WTC11 (cell line): ENCODE measurements at regions not wholly inside any gene's neighbourhood (a gene's known extent, or its start where the extent isn't known, plus 50 kb on each side); places are given as distances from the start of the nearest gene placed in this dataset.
"Not testable (repeated sequence)": the region's sequence is repeated elsewhere in the genome, so short reads cannot be mapped to it uniquely, and the experiment has no call there.

Experiments used
- ATAC-seq: fragments of 200-7000 bp; cut with Tn5 transposase; 2 replicates; pipeline ENCODE4 v1.10.0; 2021; ENCODE audit warnings: mild to moderate bottlenecking, moderate library complexity
- CTCF ChIA-PET: fragments of 300-600 bp; sonication (Branson Sonifier 250); formaldehyde crosslinking; loops from one replicate; lab custom pipeline; 2021; ENCODE audit warnings: antibody characterized with exemption; lab: Charles Lee
- POLR2A ChIA-PET: fragments of 350-600 bp; sonication (Branson Sonifier 250); formaldehyde crosslinking; loops from one replicate; lab custom pipeline; 2021; ENCODE audit warnings: antibody characterized with exemption; lab: Charles Lee
- DNase-seq: peaks from one replicate; pipeline ENCODE4 v3.0.0; 2021; ENCODE audit warnings: low spot score
- H3K27ac Mint-ChIP-seq: 2 replicates; pipeline ENCODE4 v1.8.0; 2021; ENCODE audit warnings: mixed read lengths
- H3K27me3 Mint-ChIP-seq: 2 replicates; pipeline ENCODE4 v1.8.0; 2021; ENCODE audit warnings: low read depth, mild to moderate bottlenecking, moderate library complexity, mixed read lengths
- H3K36me3 Mint-ChIP-seq: 2 replicates; pipeline ENCODE4 v1.8.0; 2021; ENCODE audit warnings: mixed read lengths
- H3K4me1 Mint-ChIP-seq: 2 replicates; pipeline ENCODE4 v1.8.0; 2022; ENCODE audit warnings: mixed read lengths
- H3K4me3 Mint-ChIP-seq: 2 replicates; pipeline ENCODE4 v1.8.0; 2021; ENCODE audit warnings: mild to moderate bottlenecking, moderate library complexity, mixed read lengths
- H3K9me3 Mint-ChIP-seq: 2 replicates; pipeline ENCODE4 v1.8.0; 2021; ENCODE audit warnings: mixed read lengths
- ELF4 ChIP-seq: sonication (generic); formaldehyde crosslinking; IDR thresholded peaks from 2 replicates; pipeline ENCODE4 v1.8.1; 2022; ENCODE audit warnings: low read depth, mild to moderate bottlenecking, moderate library complexity, missing genetic modification reagents
- FOXJ3 ChIP-seq: sonication (generic); formaldehyde crosslinking; IDR thresholded peaks from 2 replicates; pipeline ENCODE4 v1.9.0; 2021; ENCODE audit warnings: missing genetic modification reagents, mild to moderate bottlenecking, borderline replicate concordance
- GRHL2 ChIP-seq: fragments of 250-450 bp; sonication (Bioruptor Pico); IDR thresholded peaks from 2 replicates; pipeline ENCODE4 v1.8.0; 2022; ENCODE audit warnings: mild to moderate bottlenecking, moderate library complexity; ENCODE audit not compliant: insufficient replicate concordance, severe bottlenecking
- NFYB ChIP-seq: sonication (generic); formaldehyde crosslinking; conservative IDR thresholded peaks from 2 replicates; pipeline ENCODE4 v1.8.0; 2022; ENCODE audit warnings: low read depth, missing genetic modification reagents
- NR1H2 ChIP-seq: sonication (generic); formaldehyde crosslinking; IDR thresholded peaks from 2 replicates; pipeline ENCODE4 v1.9.0; 2021; ENCODE audit warnings: mild to moderate bottlenecking, moderate library complexity, missing genetic modification reagents
- SMAD3 ChIP-seq: sonication (generic); formaldehyde crosslinking; IDR thresholded peaks from 2 replicates; pipeline ENCODE4 v1.8.0; 2022; ENCODE audit warnings: missing genetic modification reagents, mild to moderate bottlenecking, borderline replicate concordance
- ZNF317 ChIP-seq: sonication (generic); formaldehyde crosslinking; IDR thresholded peaks from 2 replicates; pipeline ENCODE4 v1.8.1; 2023; ENCODE audit warnings: low read depth, mild to moderate bottlenecking, moderate library complexity, missing genetic modification reagents, borderline replicate concordance
- TF ChIP-seq, protein P1 (sequence below): sonication (generic); formaldehyde crosslinking; conservative IDR thresholded peaks from 2 replicates; pipeline ENCODE4 v1.8.1; 2022; ENCODE audit warnings: mild to moderate bottlenecking, missing genetic modification reagents
- TF ChIP-seq, protein P2 (sequence below): fragments of 250-450 bp; sonication (Bioruptor Pico); IDR thresholded peaks from 2 replicates; pipeline ENCODE4 v1.9.0; 2021; ENCODE audit warnings: mild to moderate bottlenecking, borderline replicate concordance
- TF ChIP-seq, protein P3 (sequence below): sonication (generic); formaldehyde crosslinking; IDR thresholded peaks from 2 replicates; pipeline ENCODE4 v1.8.1; 2023; ENCODE audit warnings: mild to moderate bottlenecking, missing genetic modification reagents, borderline replicate concordance
- TF ChIP-seq, protein P4 (sequence below): sonication (generic); formaldehyde crosslinking; IDR thresholded peaks from 2 replicates; pipeline ENCODE4 v1.8.1; 2023; ENCODE audit warnings: mild to moderate bottlenecking, moderate library complexity, missing genetic modification reagents
- TF ChIP-seq, protein P5 (sequence below): sonication (generic); formaldehyde crosslinking; IDR thresholded peaks from 2 replicates; pipeline ENCODE4 v1.8.0; 2022; ENCODE audit warnings: mild to moderate bottlenecking, missing genetic modification reagents
- TF ChIP-seq, protein P6 (sequence below): sonication (generic); formaldehyde crosslinking; IDR thresholded peaks from 2 replicates; pipeline ENCODE4 v1.8.0; 2023; ENCODE audit warnings: missing genetic modification reagents
- TF ChIP-seq, protein P7 (sequence below): sonication (generic); formaldehyde crosslinking; IDR thresholded peaks from 2 replicates; pipeline ENCODE4 v1.8.1; 2023; ENCODE audit warnings: mild to moderate bottlenecking, missing genetic modification reagents, moderate library complexity
- TF ChIP-seq, protein P8 (sequence below): sonication (generic); formaldehyde crosslinking; IDR thresholded peaks from 2 replicates; pipeline ENCODE4 v1.8.1; 2022; ENCODE audit warnings: low read depth, missing genetic modification reagents, borderline replicate concordance
- TF ChIP-seq, protein P9 (sequence below): sonication (generic); formaldehyde crosslinking; IDR thresholded peaks from 2 replicates; pipeline ENCODE4 v1.8.0; 2022; ENCODE audit warnings: mild to moderate bottlenecking, missing genetic modification reagents

DNA sequence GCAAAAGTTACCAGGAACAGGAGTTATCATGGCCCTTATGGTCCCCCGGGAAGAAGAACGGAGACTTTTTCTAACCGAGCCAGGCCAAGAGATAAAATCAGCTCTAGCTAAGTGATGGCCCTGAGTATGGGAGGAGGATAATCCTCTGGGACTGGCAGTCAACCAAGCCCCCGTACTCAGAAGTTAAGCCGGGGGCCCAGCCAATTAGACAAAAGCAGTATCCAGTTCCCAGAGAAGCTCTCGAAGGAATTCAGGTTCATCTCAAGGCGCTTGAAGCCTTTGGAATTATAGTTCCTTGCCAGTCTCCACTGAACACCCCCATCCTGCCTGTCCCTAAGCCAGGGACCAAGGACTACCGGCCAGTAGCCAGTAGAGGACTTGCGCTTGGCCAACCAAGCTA lies 365.3 kb upstream of the TCF4 start:
- no peak for ATAC-seq
- no peak for DNase-seq
- CTCF ChIA-PET: no interaction called here
- peaks cover 24% of the 10 kb centered on the region for H3K9me3 Mint-ChIP-seq
- peaks cover 15% of the 10 kb centered on the region for H3K27me3 Mint-ChIP-seq
- H3K36me3 Mint-ChIP-seq: peaks cover 8% of the 10 kb centered on the region; the same call in 1 of the 2 replicates
- TF ChIP-seq, protein P1, sequence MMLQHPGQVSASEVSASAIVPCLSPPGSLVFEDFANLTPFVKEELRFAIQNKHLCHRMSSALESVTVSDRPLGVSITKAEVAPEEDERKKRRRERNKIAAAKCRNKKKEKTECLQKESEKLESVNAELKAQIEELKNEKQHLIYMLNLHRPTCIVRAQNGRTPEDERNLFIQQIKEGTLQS (CRISPR knock-in tag): no peak
- TF ChIP-seq, protein P2, sequence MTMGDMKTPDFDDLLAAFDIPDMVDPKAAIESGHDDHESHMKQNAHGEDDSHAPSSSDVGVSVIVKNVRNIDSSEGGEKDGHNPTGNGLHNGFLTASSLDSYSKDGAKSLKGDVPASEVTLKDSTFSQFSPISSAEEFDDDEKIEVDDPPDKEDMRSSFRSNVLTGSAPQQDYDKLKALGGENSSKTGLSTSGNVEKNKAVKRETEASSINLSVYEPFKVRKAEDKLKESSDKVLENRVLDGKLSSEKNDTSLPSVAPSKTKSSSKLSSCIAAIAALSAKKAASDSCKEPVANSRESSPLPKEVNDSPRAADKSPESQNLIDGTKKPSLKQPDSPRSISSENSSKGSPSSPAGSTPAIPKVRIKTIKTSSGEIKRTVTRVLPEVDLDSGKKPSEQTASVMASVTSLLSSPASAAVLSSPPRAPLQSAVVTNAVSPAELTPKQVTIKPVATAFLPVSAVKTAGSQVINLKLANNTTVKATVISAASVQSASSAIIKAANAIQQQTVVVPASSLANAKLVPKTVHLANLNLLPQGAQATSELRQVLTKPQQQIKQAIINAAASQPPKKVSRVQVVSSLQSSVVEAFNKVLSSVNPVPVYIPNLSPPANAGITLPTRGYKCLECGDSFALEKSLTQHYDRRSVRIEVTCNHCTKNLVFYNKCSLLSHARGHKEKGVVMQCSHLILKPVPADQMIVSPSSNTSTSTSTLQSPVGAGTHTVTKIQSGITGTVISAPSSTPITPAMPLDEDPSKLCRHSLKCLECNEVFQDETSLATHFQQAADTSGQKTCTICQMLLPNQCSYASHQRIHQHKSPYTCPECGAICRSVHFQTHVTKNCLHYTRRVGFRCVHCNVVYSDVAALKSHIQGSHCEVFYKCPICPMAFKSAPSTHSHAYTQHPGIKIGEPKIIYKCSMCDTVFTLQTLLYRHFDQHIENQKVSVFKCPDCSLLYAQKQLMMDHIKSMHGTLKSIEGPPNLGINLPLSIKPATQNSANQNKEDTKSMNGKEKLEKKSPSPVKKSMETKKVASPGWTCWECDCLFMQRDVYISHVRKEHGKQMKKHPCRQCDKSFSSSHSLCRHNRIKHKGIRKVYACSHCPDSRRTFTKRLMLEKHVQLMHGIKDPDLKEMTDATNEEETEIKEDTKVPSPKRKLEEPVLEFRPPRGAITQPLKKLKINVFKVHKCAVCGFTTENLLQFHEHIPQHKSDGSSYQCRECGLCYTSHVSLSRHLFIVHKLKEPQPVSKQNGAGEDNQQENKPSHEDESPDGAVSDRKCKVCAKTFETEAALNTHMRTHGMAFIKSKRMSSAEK (CRISPR knock-in tag): no peak
- TF ChIP-seq, protein P3, sequence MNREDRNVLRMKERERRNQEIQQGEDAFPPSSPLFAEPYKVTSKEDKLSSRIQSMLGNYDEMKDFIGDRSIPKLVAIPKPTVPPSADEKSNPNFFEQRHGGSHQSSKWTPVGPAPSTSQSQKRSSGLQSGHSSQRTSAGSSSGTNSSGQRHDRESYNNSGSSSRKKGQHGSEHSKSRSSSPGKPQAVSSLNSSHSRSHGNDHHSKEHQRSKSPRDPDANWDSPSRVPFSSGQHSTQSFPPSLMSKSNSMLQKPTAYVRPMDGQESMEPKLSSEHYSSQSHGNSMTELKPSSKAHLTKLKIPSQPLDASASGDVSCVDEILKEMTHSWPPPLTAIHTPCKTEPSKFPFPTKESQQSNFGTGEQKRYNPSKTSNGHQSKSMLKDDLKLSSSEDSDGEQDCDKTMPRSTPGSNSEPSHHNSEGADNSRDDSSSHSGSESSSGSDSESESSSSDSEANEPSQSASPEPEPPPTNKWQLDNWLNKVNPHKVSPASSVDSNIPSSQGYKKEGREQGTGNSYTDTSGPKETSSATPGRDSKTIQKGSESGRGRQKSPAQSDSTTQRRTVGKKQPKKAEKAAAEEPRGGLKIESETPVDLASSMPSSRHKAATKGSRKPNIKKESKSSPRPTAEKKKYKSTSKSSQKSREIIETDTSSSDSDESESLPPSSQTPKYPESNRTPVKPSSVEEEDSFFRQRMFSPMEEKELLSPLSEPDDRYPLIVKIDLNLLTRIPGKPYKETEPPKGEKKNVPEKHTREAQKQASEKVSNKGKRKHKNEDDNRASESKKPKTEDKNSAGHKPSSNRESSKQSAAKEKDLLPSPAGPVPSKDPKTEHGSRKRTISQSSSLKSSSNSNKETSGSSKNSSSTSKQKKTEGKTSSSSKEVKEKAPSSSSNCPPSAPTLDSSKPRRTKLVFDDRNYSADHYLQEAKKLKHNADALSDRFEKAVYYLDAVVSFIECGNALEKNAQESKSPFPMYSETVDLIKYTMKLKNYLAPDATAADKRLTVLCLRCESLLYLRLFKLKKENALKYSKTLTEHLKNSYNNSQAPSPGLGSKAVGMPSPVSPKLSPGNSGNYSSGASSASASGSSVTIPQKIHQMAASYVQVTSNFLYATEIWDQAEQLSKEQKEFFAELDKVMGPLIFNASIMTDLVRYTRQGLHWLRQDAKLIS (CRISPR knock-in tag): no peak
- no peak for TF ChIP-seq GRHL2 (CRISPR knock-in tag)
- TF ChIP-seq, protein P4, sequence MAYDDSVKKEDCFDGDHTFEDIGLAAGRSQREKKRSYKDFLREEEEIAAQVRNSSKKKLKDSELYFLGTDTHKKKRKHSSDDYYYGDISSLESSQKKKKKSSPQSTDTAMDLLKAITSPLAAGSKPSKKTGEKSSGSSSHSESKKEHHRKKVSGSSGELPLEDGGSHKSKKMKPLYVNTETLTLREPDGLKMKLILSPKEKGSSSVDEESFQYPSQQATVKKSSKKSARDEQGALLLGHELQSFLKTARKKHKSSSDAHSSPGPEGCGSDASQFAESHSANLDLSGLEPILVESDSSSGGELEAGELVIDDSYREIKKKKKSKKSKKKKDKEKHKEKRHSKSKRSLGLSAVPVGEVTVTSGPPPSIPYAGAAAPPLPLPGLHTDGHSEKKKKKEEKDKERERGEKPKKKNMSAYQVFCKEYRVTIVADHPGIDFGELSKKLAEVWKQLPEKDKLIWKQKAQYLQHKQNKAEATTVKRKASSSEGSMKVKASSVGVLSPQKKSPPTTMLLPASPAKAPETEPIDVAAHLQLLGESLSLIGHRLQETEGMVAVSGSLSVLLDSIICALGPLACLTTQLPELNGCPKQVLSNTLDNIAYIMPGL (CRISPR knock-in tag): no peak
- TF ChIP-seq, protein P5, sequence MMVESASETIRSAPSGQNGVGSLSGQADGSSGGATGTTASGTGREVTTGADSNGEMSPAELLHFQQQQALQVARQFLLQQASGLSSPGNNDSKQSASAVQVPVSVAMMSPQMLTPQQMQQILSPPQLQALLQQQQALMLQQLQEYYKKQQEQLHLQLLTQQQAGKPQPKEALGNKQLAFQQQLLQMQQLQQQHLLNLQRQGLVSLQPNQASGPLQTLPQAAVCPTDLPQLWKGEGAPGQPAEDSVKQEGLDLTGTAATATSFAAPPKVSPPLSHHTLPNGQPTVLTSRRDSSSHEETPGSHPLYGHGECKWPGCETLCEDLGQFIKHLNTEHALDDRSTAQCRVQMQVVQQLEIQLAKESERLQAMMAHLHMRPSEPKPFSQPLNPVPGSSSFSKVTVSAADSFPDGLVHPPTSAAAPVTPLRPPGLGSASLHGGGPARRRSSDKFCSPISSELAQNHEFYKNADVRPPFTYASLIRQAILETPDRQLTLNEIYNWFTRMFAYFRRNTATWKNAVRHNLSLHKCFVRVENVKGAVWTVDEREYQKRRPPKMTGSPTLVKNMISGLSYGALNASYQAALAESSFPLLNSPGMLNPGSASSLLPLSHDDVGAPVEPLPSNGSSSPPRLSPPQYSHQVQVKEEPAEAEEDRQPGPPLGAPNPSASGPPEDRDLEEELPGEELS (CRISPR knock-in tag): no peak
- no peak for TF ChIP-seq NFYB (CRISPR knock-in tag)
- no peak for TF ChIP-seq SMAD3 (CRISPR knock-in tag)
- TF ChIP-seq, protein P6, sequence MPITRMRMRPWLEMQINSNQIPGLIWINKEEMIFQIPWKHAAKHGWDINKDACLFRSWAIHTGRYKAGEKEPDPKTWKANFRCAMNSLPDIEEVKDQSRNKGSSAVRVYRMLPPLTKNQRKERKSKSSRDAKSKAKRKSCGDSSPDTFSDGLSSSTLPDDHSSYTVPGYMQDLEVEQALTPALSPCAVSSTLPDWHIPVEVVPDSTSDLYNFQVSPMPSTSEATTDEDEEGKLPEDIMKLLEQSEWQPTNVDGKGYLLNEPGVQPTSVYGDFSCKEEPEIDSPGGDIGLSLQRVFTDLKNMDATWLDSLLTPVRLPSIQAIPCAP (CRISPR knock-in tag): no peak
- TF ChIP-seq, protein P7, sequence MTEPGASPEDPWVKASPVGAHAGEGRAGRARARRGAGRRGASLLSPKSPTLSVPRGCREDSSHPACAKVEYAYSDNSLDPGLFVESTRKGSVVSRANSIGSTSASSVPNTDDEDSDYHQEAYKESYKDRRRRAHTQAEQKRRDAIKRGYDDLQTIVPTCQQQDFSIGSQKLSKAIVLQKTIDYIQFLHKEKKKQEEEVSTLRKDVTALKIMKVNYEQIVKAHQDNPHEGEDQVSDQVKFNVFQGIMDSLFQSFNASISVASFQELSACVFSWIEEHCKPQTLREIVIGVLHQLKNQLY: no peak
- no peak for TF ChIP-seq FOXJ3 (CRISPR knock-in tag)
- TF ChIP-seq, protein P8, sequence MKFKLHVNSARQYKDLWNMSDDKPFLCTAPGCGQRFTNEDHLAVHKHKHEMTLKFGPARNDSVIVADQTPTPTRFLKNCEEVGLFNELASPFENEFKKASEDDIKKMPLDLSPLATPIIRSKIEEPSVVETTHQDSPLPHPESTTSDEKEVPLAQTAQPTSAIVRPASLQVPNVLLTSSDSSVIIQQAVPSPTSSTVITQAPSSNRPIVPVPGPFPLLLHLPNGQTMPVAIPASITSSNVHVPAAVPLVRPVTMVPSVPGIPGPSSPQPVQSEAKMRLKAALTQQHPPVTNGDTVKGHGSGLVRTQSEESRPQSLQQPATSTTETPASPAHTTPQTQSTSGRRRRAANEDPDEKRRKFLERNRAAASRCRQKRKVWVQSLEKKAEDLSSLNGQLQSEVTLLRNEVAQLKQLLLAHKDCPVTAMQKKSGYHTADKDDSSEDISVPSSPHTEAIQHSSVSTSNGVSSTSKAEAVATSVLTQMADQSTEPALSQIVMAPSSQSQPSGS (CRISPR knock-in tag): no peak
- TF ChIP-seq, protein P9, sequence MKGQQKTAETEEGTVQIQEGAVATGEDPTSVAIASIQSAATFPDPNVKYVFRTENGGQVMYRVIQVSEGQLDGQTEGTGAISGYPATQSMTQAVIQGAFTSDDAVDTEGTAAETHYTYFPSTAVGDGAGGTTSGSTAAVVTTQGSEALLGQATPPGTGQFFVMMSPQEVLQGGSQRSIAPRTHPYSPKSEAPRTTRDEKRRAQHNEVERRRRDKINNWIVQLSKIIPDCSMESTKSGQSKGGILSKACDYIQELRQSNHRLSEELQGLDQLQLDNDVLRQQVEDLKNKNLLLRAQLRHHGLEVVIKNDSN (CRISPR knock-in tag): no peak
- no peak for TF ChIP-seq ZNF317
- no peak for TF ChIP-seq NR1H2 (CRISPR knock-in tag)
- no peak for TF ChIP-seq ELF4 (CRISPR knock-in tag)
- TF ChIP-seq, all 79 proteins: peak for 0
- Mint-ChIP-seq H3K27ac (no peak overlapping the region), H3K4me1 (peaks cover 22% of the 10 kb centered on the region), H3K4me3 (no peak overlapping the region)
- POLR2A ChIA-PET: no interaction called here

DNA sequence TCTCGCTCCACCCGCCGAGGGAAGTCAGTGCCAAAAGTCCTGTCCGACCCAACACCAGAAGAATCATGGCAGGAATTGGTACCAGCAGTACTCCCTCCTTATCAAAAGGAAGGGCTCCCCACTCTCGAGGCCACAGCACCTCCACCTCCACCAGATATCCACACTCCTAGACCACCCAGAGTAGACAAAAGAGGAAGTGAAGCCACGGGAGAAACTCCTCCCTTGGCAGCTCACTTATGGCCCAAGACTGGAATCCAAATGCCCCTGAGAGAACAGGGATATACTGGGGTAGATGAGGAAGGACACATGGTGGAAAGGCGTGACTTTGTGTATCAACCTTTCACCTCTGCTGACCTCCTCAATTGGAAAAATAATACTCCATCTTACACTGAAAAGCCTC lies 363.7 kb upstream of the TCF4 start:
- DNase-seq, H3K36me3 Mint-ChIP-seq, H3K4me3 Mint-ChIP-seq, CTCF ChIA-PET, H3K27ac Mint-ChIP-seq, POLR2A ChIA-PET, ATAC-seq: not testable (repeated sequence)
- peaks cover 15% of the 10 kb centered on the region for H3K27me3 Mint-ChIP-seq
- peaks cover 24% of the 10 kb centered on the region for H3K9me3 Mint-ChIP-seq
- H3K4me1 Mint-ChIP-seq: peaks cover 27% of the 10 kb centered on the region
